HEK293T (cell line): ENCODE measurements at regions not wholly inside any gene's neighbourhood (a gene's known extent, or its start where the extent isn't known, plus 50 kb on each side); places are given as distances from the start of the nearest gene placed in this dataset.

Experiments
- CTCF ChIA-PET: fragments of 350-600 bp; formaldehyde crosslinking; extraction: SDS; loops from one replicate; lab custom pipeline; 2021; ENCODE audit warnings: antibody characterized with exemption, inconsistent platforms; lab: Yijun Ruan, JAX
- POLR2A ChIA-PET: fragments of 350-600 bp; formaldehyde crosslinking; extraction: SDS; loops from one replicate; lab custom pipeline; 2020; ENCODE audit warnings: antibody characterized with exemption, inconsistent platforms; lab: Yijun Ruan, JAX
- DNase-seq: peaks from one replicate; pipeline ENCODE4 v3.0.0; 2012; ENCODE audit warnings: mixed read lengths; ENCODE audit errors: extremely low spot score
- ARNT ChIP-seq: fragments of 450-650 bp; IDR thresholded peaks from 2 replicates; pipeline ENCODE4 v1.6.1; 2017; ENCODE audit warnings: mild to moderate bottlenecking
- BHLHE40 ChIP-seq: fragments of 450-650 bp; IDR thresholded peaks from 2 replicates; pipeline ENCODE4 v1.6.1; 2016; ENCODE audit warnings: mild to moderate bottlenecking, moderate library complexity, borderline replicate concordance
- CTBP1 ChIP-seq: fragments of 450-650 bp; IDR thresholded peaks from 2 replicates; pipeline ENCODE4 v1.6.1; 2016; ENCODE audit warnings: borderline replicate concordance
- ELF4 ChIP-seq: fragments of 450-650 bp; IDR thresholded peaks from 2 replicates; pipeline ENCODE4 v1.6.1; 2017; ENCODE audit warnings: antibody characterized with exemption
- FOXA1 ChIP-seq: fragments of 450-650 bp; IDR thresholded peaks from 2 replicates; pipeline ENCODE4 v1.6.1; 2016; ENCODE audit warnings: mild to moderate bottlenecking
- FOXK2 ChIP-seq: fragments of 450-650 bp; IDR thresholded peaks from 2 replicates; pipeline ENCODE4 v1.6.1; 2016; ENCODE audit warnings: mild to moderate bottlenecking
- FOXM1 ChIP-seq: fragments of 450-650 bp; IDR thresholded peaks from 2 replicates; pipeline ENCODE4 v1.6.1; 2017; ENCODE audit warnings: mild to moderate bottlenecking, borderline replicate concordance
- HDGF ChIP-seq: fragments of 450-650 bp; IDR thresholded peaks from 2 replicates; pipeline ENCODE4 v1.6.1; 2017; ENCODE audit warnings: antibody characterized with exemption, borderline replicate concordance
- L3MBTL2 ChIP-seq: fragments of 450-650 bp; conservative IDR thresholded peaks from 2 replicates; pipeline ENCODE4 v1.6.1; 2016; ENCODE audit warnings: mild to moderate bottlenecking
- LEF1 ChIP-seq: fragments of 450-650 bp; IDR thresholded peaks from 2 replicates; pipeline ENCODE4 v1.6.1; 2017; ENCODE audit warnings: mild to moderate bottlenecking, borderline replicate concordance
- NFRKB ChIP-seq: fragments of 450-650 bp; IDR thresholded peaks from 2 replicates; pipeline ENCODE4 v1.6.1; 2016; ENCODE audit warnings: mild to moderate bottlenecking, moderate library complexity
- PKNOX1 ChIP-seq: fragments of 450-650 bp; IDR thresholded peaks from 2 replicates; pipeline ENCODE4 v1.6.1; 2016
- SP1 ChIP-seq: fragments of 450-650 bp; IDR thresholded peaks from 2 replicates; pipeline ENCODE4 v1.6.1; 2017
- SUZ12 ChIP-seq: fragments of 450-650 bp; IDR thresholded peaks from 2 replicates; pipeline ENCODE4 v1.6.1; 2016; ENCODE audit warnings: mild to moderate bottlenecking
- TARDBP ChIP-seq: fragments of 450-650 bp; IDR thresholded peaks from 2 replicates; pipeline ENCODE4 v1.6.1; 2016
- ZNF384 ChIP-seq: fragments of 450-650 bp; IDR thresholded peaks from 2 replicates; pipeline ENCODE4 v1.6.1; 2016

- no peak for DNase-seq
- no peak for TF ChIP-seq LEF1
- TF ChIP-seq FOXK2 = no peak
- no peak for TF ChIP-seq SP1
- TF ChIP-seq HDGF = no peak
- no peak for TF ChIP-seq TARDBP
- TF ChIP-seq L3MBTL2 = no peak
- no peak for TF ChIP-seq FOXM1
- POLR2A ChIA-PET = no interaction called here
- CTCF ChIA-PET = no interaction called here
These were observed 709.9 kb downstream of the LUZP2 start for GRCh38 chr11:25206762-25207161.

- no peak for TF ChIP-seq SUZ12
- no peak for TF ChIP-seq ARNT
- no peak for TF ChIP-seq FOXK2
- TF ChIP-seq CTBP1 = no peak
- TF ChIP-seq HDGF = no peak
- TF ChIP-seq TARDBP = no peak
- TF ChIP-seq NFRKB = no peak
- no peak for TF ChIP-seq LEF1
- POLR2A ChIA-PET = no interaction called here
- DNase-seq = no peak
- CTCF ChIA-PET = no interaction called here
These were observed 714.9 kb downstream of the LUZP2 start for GRCh38 chr11:25211635-25212254.

- TF ChIP-seq BHLHE40 (no peak), FOXA1 (no peak), SP1 (no peak), CTBP1 (no peak), PKNOX1 (no peak), ELF4 (no peak), ZNF384 (no peak), FOXK2 (no peak), L3MBTL2 (no peak), LEF1 (no peak), ARNT (no peak), FOXM1 (no peak), HDGF (no peak), TARDBP (no peak), NFRKB (no peak), SUZ12 (no peak)
- no peak for DNase-seq
- ChIA-PET CTCF (no interaction called here), POLR2A (no interaction called here)
These were observed 717.8 kb downstream of the LUZP2 start for GRCh38 chr11:25214535-25215176.

- no peak for DNase-seq
- ChIA-PET POLR2A (no interaction called here), CTCF (no interaction called here)
- TF ChIP-seq ELF4 = no peak
- no peak for TF ChIP-seq FOXK2
- no peak for TF ChIP-seq NFRKB
- no peak for TF ChIP-seq ZNF384
- TF ChIP-seq LEF1 = no peak
- TF ChIP-seq HDGF = no peak
- no peak for TF ChIP-seq TARDBP
- TF ChIP-seq L3MBTL2 = no peak
- no peak for TF ChIP-seq ARNT
- TF ChIP-seq SUZ12 = no peak
- no peak for TF ChIP-seq PKNOX1
- no peak for TF ChIP-seq BHLHE40
- no peak for TF ChIP-seq SP1
- TF ChIP-seq CTBP1 = no peak
- no peak for TF ChIP-seq FOXA1
- no peak for TF ChIP-seq FOXM1
These were observed 721.2 kb downstream of the LUZP2 start for GRCh38 chr11:25218036-25218435.

GRCh38 chr11:25225078-25225477 is 728.2 kb downstream of the LUZP2 start:
- TF ChIP-seq ZNF384 (no peak), L3MBTL2 (no peak), SUZ12 (no peak), NFRKB (no peak), FOXK2 (no peak)
- ChIA-PET CTCF (no interaction called here), POLR2A (no interaction called here)
- DNase-seq = no peak

GRCh38 chr11:25242928-25243327 is 746.1 kb downstream of the LUZP2 start:
- DNase-seq = no peak
- CTCF ChIA-PET = no interaction called here
- POLR2A ChIA-PET = no interaction called here
- TF ChIP-seq CTBP1 (no peak), ELF4 (no peak), SP1 (no peak), FOXA1 (no peak), SUZ12 (no peak), LEF1 (no peak), TARDBP (no peak), FOXK2 (no peak), ARNT (no peak), PKNOX1 (no peak), ZNF384 (no peak), L3MBTL2 (no peak), NFRKB (no peak), FOXM1 (no peak), BHLHE40 (no peak)
